DND-41 (cell line): ENCODE measurements at regions not wholly inside any gene's neighbourhood (a gene's known extent, or its start where the extent isn't known, plus 50 kb on each side); places are given as distances from the start of the nearest gene placed in this dataset.

Experiments used
- ATAC-seq: fragments of 200-7000 bp; cut with Tn5 transposase; 3 replicates; pipeline ENCODE4 v1.9.1; 2021; ENCODE audit warnings: low read depth; ENCODE audit not compliant: insufficient read depth
- DNase-seq: peaks from one replicate; pipeline ENCODE4 v3.0.0-alpha.2; 2020
- H2AFZ ChIP-seq: 2 replicates; pipeline ENCODE4 v1.6.0; 2012; ENCODE audit warnings: low read depth, low read length
- H3K27ac ChIP-seq: 2 replicates; pipeline ENCODE4 v1.5.1; 2012; ENCODE audit warnings: low read length, inconsistent platforms
- H3K27me3 ChIP-seq: fragments of 200-600 bp; sonication (generic); 2 replicates; pipeline ENCODE4 v1.6.0; 2012; ENCODE audit warnings: low read length, mild to moderate bottlenecking, inconsistent platforms; ENCODE audit not compliant: insufficient read depth, poor library complexity
- H3K36me3 ChIP-seq: 2 replicates; pipeline ENCODE4 v1.5.1; 2012; ENCODE audit warnings: low read length, inconsistent platforms; ENCODE audit not compliant: insufficient read depth
- H3K4me1 ChIP-seq: 2 replicates; pipeline ENCODE4 v1.5.1; 2012; ENCODE audit warnings: mild to moderate bottlenecking, low read length; ENCODE audit not compliant: insufficient read depth
- H3K4me2 ChIP-seq: 2 replicates; pipeline ENCODE4 v1.6.0; 2012; ENCODE audit warnings: mild to moderate bottlenecking, moderate library complexity, low read length, inconsistent platforms; ENCODE audit not compliant: insufficient read depth
- H3K4me3 ChIP-seq, 2 experiments: fragments of 200-600 bp in 1 of 2; shearing (Covaris generic) in 1 of 2; 2 replicates each; pipeline ENCODE4 v1.5.1; 2012 to 2016; ENCODE audit warnings: inconsistent platforms in 2 of 2, low read length in 2 of 2, mild to moderate bottlenecking in 2 of 2, low read depth in 1 of 2, moderate library complexity in 1 of 2
- H3K79me2 ChIP-seq: 2 replicates; pipeline ENCODE4 v1.6.0; 2012; ENCODE audit warnings: low read length, inconsistent platforms; ENCODE audit not compliant: insufficient read depth
- H3K9ac ChIP-seq: 2 replicates; pipeline ENCODE4 v1.6.0; 2012; ENCODE audit warnings: low read depth, mild to moderate bottlenecking, inconsistent platforms, low read length, moderate library complexity
- H3K9me3 ChIP-seq: 2 replicates; pipeline ENCODE4 v1.5.1; 2012; ENCODE audit warnings: low read length, moderate library complexity, mild to moderate bottlenecking, inconsistent platforms; ENCODE audit not compliant: insufficient read depth, severe bottlenecking
- H4K20me1 ChIP-seq: 2 replicates; pipeline ENCODE4 v1.6.0; 2012; ENCODE audit warnings: low read length; ENCODE audit not compliant: insufficient read depth
- CTCF ChIP-seq: IDR thresholded peaks from 2 replicates; pipeline ENCODE4 v1.5.1; 2012; ENCODE audit warnings: borderline replicate concordance, low read length, moderate library complexity, mild to moderate bottlenecking; ENCODE audit not compliant: poor library complexity, severe bottlenecking; ENCODE audit errors: extremely low read depth
- EZH2 ChIP-seq: IDR thresholded peaks from 3 replicates; pipeline ENCODE4 v1.6.1; 2012; ENCODE audit warnings: borderline replicate concordance, low read depth, mild to moderate bottlenecking, moderate library complexity, low read length, inconsistent platforms; ENCODE audit not compliant: severe bottlenecking

- TF ChIP-seq CTCF (no peak), EZH2 (no peak)
- Histone ChIP-seq H3K36me3 (no peaks in the 10 kb centered on the region), H3K9me3 (no peaks in the 10 kb centered on the region), H3K27ac (no peak overlapping the region), H4K20me1 (no peaks in the 10 kb centered on the region), H3K27me3 (no peaks in the 10 kb centered on the region), H3K9ac (no peak overlapping the region), H3K79me2 (no peaks in the 10 kb centered on the region), H3K4me1 (0 out of 2 replicates have a peak, but pooled peaks cover 4% of the 10 kb centered on the region), H2AFZ (no peak overlapping the region), H3K4me2 (no peak overlapping the region), H3K4me3 (no peak overlapping the region)
- DNase-seq (no peak), ATAC-seq (no peak)
Observed at GRCh38 chr5:97536683-97537082, 353.6 kb upstream of the RIOK2 start.

- no peaks in the 10 kb centered on the region for H3K79me2 ChIP-seq
- no peaks in the 10 kb centered on the region for H3K4me1 ChIP-seq
- TF ChIP-seq CTCF (no peak), EZH2 (no peak)
- no peaks in the 10 kb centered on the region for H3K36me3 ChIP-seq
- H3K4me2 ChIP-seq: no peak overlapping the region
- no peak overlapping the region for H3K4me3 ChIP-seq
- H3K9me3 ChIP-seq: no peaks in the 10 kb centered on the region
- no peak overlapping the region for H3K9ac ChIP-seq
- ATAC-seq (no peak), DNase-seq (no peak)
- H4K20me1 ChIP-seq: no peaks in the 10 kb centered on the region
- no peak overlapping the region for H2AFZ ChIP-seq
- no peak overlapping the region for H3K27ac ChIP-seq
- no peaks in the 10 kb centered on the region for H3K27me3 ChIP-seq
Observed at GRCh38 chr5:97538912-97539311, 355.9 kb upstream of the RIOK2 start.

GRCh38 chr5:97541864-97542263, 358.8 kb upstream of the RIOK2 start:
- Histone ChIP-seq H3K36me3 (no peaks in the 10 kb centered on the region), H3K4me2 (no peak overlapping the region), H4K20me1 (no peaks in the 10 kb centered on the region), H3K4me1 (no peaks in the 10 kb centered on the region), H3K9ac (no peak overlapping the region), H3K9me3 (no peaks in the 10 kb centered on the region), H2AFZ (no peak overlapping the region), H3K4me3 (no peak overlapping the region), H3K79me2 (no peaks in the 10 kb centered on the region), H3K27ac (no peak overlapping the region), H3K27me3 (no peaks in the 10 kb centered on the region)
- ATAC-seq (no peak), DNase-seq (no peak)
- TF ChIP-seq CTCF (no peak), EZH2 (no peak)

DNA sequence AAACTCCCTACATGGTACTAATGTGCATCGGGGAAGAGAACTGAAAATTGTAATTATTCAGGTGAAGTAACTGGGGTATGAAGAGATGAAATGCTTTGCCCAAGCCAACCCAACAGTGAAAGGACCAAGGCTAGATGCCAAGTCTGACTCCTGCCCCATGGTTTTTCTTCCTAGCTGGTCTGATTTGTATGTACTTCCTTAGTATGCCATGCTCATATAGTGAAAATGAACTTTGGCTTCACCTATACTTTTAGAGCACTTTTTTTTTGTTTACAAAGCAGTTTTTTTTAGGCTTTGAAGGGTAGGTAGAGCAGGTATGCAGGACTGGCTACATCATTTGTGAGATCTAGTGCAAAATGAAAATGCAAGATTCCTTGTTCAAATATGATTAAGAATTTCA, 359.4 kb upstream of the RIOK2 start:
- Histone ChIP-seq H3K4me3 (no peak overlapping the region), H3K9ac (no peak overlapping the region), H2AFZ (no peak overlapping the region), H3K27me3 (no peaks in the 10 kb centered on the region), H3K36me3 (no peaks in the 10 kb centered on the region), H3K79me2 (no peaks in the 10 kb centered on the region), H3K4me2 (no peak overlapping the region), H3K9me3 (no peaks in the 10 kb centered on the region), H3K4me1 (peaks cover under 1% of the 10 kb centered on the region; the same call in 1 of the 2 replicates), H3K27ac (no peak overlapping the region), H4K20me1 (no peaks in the 10 kb centered on the region)
- DNase-seq: no peak
- no peak for TF ChIP-seq EZH2
- no peak for TF ChIP-seq CTCF
- ATAC-seq: no peak
